Brain microvascular endothelial cell (primary cell): ENCODE measurements at regions not wholly inside any gene's neighbourhood (a gene's known extent, or its start where the extent isn't known, plus 50 kb on each side); places are given as distances from the start of the nearest gene placed in this dataset.

ENCODE experiments used
- DNase-seq: peaks from one replicate; pipeline ENCODE4 v3.0.0-alpha.2; 2020
- H3K27ac ChIP-seq: fragments of 250-450 bp; sonication (Bioruptor Pico); 2 replicates; pipeline ENCODE4 v1.5.1; 2020; ENCODE audit warnings: mild to moderate bottlenecking, moderate library complexity
- H3K27me3 ChIP-seq: fragments of 250-450 bp; sonication (Bioruptor Pico); replicated peaks from 2 replicates; pipeline ENCODE4 v1.5.1; 2020; ENCODE audit warnings: mild to moderate bottlenecking
- H3K36me3 ChIP-seq: fragments of 250-450 bp; sonication (Bioruptor Pico); replicated peaks from 2 replicates; pipeline ENCODE4 v1.5.1; 2020; ENCODE audit warnings: mild to moderate bottlenecking
- H3K4me3 ChIP-seq: 2 replicates; pipeline ENCODE4 v1.5.1; 2011; ENCODE audit warnings: low read depth, mild to moderate bottlenecking, control low read depth, low read length, moderate library complexity
- in situ Hi-C: cut with HindIII; loops from 2 replicates; pipeline ENCODE4 v1.10.0; 2017; ENCODE audit warnings: low sequenced_read_pairs, low pct_ligation_motif_present
- TF ChIP-seq, protein P1 (sequence below): IDR thresholded peaks from 2 replicates; pipeline ENCODE4 v1.5.1; 2011; ENCODE audit warnings: low read depth, mild to moderate bottlenecking, moderate library complexity, low read length, control low read depth, inconsistent platforms; ENCODE audit errors: missing control alignments

DNA sequence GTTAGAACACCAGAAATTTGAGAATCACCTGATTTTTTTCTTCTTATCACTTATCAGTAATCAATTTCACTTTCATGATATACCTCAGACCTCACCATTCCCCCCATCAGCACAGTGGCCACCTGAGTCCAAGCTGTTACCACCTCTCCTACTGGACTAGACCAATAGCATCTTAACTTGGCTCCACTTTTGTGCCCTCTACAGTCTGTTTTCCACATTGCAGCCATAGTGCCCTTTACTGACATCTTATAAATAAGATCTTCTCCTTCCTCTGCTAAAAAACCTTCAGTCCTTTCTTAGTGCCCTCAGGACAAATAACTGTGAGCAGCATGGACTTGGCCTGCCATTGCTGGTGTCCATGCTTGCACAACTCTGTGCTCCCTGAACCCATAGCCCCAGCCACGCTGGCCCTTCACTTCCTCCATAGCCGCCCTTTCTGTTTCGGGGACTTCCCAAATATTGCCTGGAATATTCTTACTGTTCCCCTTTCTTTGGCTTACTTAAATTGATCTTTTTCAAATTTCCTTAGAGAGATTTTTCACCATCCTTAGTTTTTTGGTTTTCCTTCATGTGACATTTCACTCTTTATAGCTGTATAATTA lies 380.8 kb downstream of the LMO7 start:
- in situ Hi-C loops = no loop called here
- Histone ChIP-seq H3K4me3 (no peak overlapping the region), H3K27me3 (no peaks in the 10 kb centered on the region), H3K27ac (no peak overlapping the region), H3K36me3 (no peaks in the 10 kb centered on the region)
- TF ChIP-seq, protein P1, sequence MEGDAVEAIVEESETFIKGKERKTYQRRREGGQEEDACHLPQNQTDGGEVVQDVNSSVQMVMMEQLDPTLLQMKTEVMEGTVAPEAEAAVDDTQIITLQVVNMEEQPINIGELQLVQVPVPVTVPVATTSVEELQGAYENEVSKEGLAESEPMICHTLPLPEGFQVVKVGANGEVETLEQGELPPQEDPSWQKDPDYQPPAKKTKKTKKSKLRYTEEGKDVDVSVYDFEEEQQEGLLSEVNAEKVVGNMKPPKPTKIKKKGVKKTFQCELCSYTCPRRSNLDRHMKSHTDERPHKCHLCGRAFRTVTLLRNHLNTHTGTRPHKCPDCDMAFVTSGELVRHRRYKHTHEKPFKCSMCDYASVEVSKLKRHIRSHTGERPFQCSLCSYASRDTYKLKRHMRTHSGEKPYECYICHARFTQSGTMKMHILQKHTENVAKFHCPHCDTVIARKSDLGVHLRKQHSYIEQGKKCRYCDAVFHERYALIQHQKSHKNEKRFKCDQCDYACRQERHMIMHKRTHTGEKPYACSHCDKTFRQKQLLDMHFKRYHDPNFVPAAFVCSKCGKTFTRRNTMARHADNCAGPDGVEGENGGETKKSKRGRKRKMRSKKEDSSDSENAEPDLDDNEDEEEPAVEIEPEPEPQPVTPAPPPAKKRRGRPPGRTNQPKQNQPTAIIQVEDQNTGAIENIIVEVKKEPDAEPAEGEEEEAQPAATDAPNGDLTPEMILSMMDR = peak; percentile 73
- peak; percentile 54 for DNase-seq

DNA sequence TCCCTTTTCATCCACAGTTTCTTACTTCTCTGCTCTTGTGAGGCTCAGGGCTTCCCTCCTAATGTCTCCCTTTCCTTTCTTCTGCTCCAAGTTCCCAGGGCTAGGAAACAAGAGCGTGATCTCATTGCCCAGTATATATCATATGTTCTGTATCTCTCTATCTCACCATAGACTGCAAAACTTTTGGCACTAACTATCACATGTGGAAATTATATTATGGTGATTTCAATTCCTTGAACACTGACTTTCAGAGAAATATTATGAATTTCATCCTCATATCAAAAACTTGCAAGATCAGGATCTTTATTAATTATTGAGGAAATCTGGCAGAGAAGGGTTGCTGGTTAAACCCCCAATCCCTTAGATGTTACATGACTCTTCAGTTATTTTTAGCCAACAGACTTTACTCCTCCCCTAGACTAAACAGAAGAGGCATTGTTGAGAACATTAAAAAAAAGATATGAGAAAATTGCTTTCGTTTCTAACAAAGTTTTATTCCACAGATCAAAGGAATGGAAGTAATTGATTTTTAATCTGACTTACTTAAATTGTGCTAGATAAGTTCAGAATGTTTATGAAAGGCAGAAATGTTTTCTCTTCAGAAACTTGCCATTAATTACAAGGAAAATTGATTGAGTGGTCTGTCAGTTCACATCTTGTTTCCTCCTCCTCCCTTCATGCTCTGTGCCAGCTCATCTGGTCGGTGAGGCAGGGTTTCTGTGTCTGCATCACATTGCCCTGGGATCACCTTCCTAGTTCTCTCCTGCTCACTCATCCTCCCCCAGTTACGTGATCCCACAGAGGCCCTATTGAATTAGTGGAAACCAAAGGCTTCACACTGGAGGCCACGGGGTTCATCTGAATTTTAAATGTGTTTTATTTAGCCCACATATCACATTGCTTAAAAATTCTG lies 378.5 kb downstream of the LMO7 start:
- H3K27me3 ChIP-seq = no peaks in the 10 kb centered on the region
- TF ChIP-seq, protein P1 = no peak
- no peaks in the 10 kb centered on the region for H3K36me3 ChIP-seq
- peak; percentile 54 for DNase-seq
- no peak overlapping the region for H3K4me3 ChIP-seq
- in situ Hi-C loops = no loop called here
- H3K27ac ChIP-seq = peak overlapping the region; percentile 41

DNA sequence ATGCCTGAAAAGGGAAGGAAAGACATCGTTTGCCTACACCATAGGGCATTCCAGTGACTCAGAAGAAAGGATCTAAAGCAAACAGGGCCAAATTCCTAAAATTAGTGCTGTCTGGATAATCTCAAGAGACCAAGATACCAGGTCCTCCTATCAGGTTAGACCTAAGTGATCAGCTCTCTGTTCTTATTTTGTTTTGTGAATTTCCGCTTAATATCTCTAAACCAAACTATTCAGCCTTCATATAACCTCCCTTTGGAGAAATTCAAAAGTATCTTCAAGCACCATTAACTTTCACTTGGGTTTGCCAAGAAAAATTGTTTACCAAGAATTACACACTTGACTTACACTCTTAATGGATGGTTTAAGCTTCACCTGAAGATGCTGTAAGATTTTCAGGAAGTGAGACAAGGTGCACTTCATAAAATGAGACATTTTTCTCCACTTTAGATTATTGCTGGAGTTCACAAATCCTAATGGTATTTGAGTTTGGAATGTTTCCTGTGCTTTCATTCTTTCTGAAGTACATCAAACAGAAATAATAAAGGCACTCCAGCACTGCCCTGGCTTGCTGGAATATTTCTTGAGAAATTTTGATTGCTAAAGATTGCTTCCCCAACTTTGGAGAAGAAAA lies 376.1 kb downstream of the LMO7 start:
- in situ Hi-C loops = no loop called here
- Histone ChIP-seq H3K27ac (peak overlapping the region; percentile 16), H3K36me3 (no peaks in the 10 kb centered on the region), H3K27me3 (no peaks in the 10 kb centered on the region), H3K4me3 (no peak overlapping the region)
- TF ChIP-seq, protein P1 = no peak
- peak; percentile 38 for DNase-seq

DNA sequence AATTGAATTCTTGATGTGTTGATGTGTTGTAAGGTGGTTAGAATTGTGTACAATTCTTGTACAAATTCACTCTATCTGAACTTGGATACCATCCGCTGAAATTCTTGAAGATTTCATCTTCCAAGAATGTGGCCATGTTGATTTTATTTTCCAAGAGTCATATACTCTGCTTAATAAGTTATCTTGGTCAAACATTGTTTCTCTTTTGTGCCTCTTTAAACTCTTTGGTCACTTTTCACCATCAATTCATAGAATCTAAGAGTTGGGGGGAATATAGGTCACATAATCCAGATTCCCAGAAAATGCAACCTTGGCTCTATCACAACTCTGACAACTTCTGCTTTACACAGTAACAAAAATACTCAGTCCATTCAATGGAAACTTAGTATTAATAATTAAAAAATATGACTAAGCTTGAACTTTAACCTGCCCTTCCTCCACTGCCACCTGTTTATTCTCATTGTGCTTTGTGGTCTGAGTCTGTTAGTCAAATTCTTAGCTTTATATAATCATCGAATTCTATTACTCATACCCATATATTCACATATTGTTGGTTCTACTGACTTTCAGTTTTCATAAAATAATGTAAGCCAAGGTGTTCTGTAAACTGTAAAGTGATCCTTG lies 373.2 kb downstream of the LMO7 start:
- H3K27ac ChIP-seq = no peak overlapping the region
- no peak overlapping the region for H3K4me3 ChIP-seq
- in situ Hi-C loops = no loop called here
- peak; percentile 24 for DNase-seq
- no peaks in the 10 kb centered on the region for H3K27me3 ChIP-seq
- TF ChIP-seq, protein P1 = no peak
- no peaks in the 10 kb centered on the region for H3K36me3 ChIP-seq

DNA sequence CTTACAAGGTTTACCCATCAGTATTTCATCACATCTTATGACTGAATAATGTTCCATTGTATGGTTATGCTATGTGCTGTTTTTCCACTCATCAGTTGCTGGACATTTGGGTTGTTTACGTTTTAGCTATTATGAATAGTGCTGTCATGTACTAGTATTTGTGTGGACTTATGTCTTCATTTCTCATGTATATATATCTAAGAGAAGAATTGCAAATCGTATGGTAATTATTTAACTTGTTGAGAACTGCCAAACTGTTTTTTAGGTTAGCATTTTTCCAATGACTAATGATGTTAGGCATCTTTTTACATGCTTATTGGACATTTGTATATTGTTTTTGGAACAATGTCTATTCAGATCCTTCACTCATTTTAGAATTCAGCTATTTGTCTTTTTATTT lies 368.3 kb downstream of the LMO7 start:
- Histone ChIP-seq H3K27me3 (no peaks in the 10 kb centered on the region), H3K4me3 (no peak overlapping the region), H3K27ac (no peak overlapping the region), H3K36me3 (no peaks in the 10 kb centered on the region)
- in situ Hi-C loops = no loop called here
- no peak for DNase-seq
- TF ChIP-seq, protein P1 = no peak
